Caco-2 (cell line): ENCODE measurements at regions not wholly inside any gene's neighbourhood (a gene's known extent, or its start where the extent isn't known, plus 50 kb on each side); places are given as distances from the start of the nearest gene placed in this dataset.

Experiments
- BruUV-seq: library from RNA; stranded (reverse); fragments of 400-500 nt; replicated peaks from 2 replicates; lab custom pipeline; 2021; lab: Mats Ljungman, UMichigan
- CTCF ChIA-PET: fragments of 300-600 bp; sonication (Branson Sonifier 250); formaldehyde crosslinking; loops from one replicate; lab custom pipeline; 2022; ENCODE audit warnings: antibody characterized with exemption; lab: Charles Lee
- POLR2A ChIA-PET: fragments of 300-600 bp; sonication (Branson Sonifier 250); formaldehyde crosslinking; loops from one replicate; lab custom pipeline; 2022; ENCODE audit warnings: antibody characterized with exemption; lab: Charles Lee
- DNase-seq, 2 experiments: peaks; one replicate each; pipeline versions ENCODE4 v3.0.0 to v3.0.0-alpha.2; 2020 to 2022
- H3K27me3 ChIP-seq: replicated peaks from 2 replicates; pipeline ENCODE4 v1.6.0; 2011; ENCODE audit warnings: low read length; ENCODE audit not compliant: control insufficient read depth, insufficient read depth
- H3K36me3 ChIP-seq: 2 replicates; pipeline ENCODE4 v1.5.1; 2011; ENCODE audit warnings: low read length; ENCODE audit not compliant: control insufficient read depth, insufficient read depth
- H3K4me1 ChIP-seq: fragments of 250-450 bp; sonication (Bioruptor Pico); 2 replicates; pipeline ENCODE4 v1.5.1; 2020; ENCODE audit warnings: mild to moderate bottlenecking
- H3K4me3 ChIP-seq: 2 replicates; pipeline ENCODE4 v1.5.1; 2011; ENCODE audit warnings: low read depth, mild to moderate bottlenecking, control low read depth, low read length
- H3K9me3 ChIP-seq: fragments of 250-450 bp; sonication (Bioruptor Pico); 2 replicates; pipeline ENCODE4 v1.5.1; 2020; ENCODE audit warnings: mild to moderate bottlenecking, moderate library complexity
- H3K27ac Mint-ChIP-seq: one replicate; pipeline ENCODE4 v1.8.0; 2022; ENCODE audit warnings: mixed read lengths; ENCODE audit not compliant: unreplicated experiment
- H3K27me3 Mint-ChIP-seq: one replicate; pipeline ENCODE4 v1.8.0; 2022; ENCODE audit warnings: mixed read lengths; ENCODE audit not compliant: insufficient read depth, unreplicated experiment
- H3K36me3 Mint-ChIP-seq: one replicate; pipeline ENCODE4 v1.8.0; 2022; ENCODE audit warnings: mild to moderate bottlenecking, mixed read lengths; ENCODE audit not compliant: insufficient read depth, unreplicated experiment
- H3K4me1 Mint-ChIP-seq: one replicate; pipeline ENCODE4 v1.8.0; 2022; ENCODE audit warnings: low read depth, mixed read lengths; ENCODE audit not compliant: unreplicated experiment
- H3K4me3 Mint-ChIP-seq: one replicate; pipeline ENCODE4 v1.8.0; 2022; ENCODE audit warnings: mild to moderate bottlenecking, moderate library complexity, mixed read lengths; ENCODE audit not compliant: unreplicated experiment
- H3K9me3 Mint-ChIP-seq: one replicate; pipeline ENCODE4 v1.8.0; 2022; ENCODE audit warnings: mixed read lengths; ENCODE audit not compliant: unreplicated experiment
- CTCF ChIP-seq, 2 experiments: fragments of 200-600 bp in 1 of 2; IDR thresholded peaks; 1 replicate in 1 of 2; 2 replicates in 1 of 2; pipeline versions ENCODE4 v1.5.1 to v1.8.0; 2011 to 2022; ENCODE audit warnings: antibody characterized with exemption in 1 of 2, control low read depth in 1 of 2, inconsistent platforms in 1 of 2, low read depth in 1 of 2, low read length in 1 of 2, mild to moderate bottlenecking in 1 of 2, moderate library complexity in 1 of 2; ENCODE audit not compliant: insufficient read depth in 1 of 2, severe bottlenecking in 1 of 2, unreplicated experiment in 1 of 2
- intact Hi-C: fragments of 100-400 bp; cut with micrococcal nuclease; formaldehyde crosslinking; loops from one replicate; pipeline ENCODE4 v1.10.0; 2022; ENCODE audit not compliant: unreplicated experiment

DNA sequence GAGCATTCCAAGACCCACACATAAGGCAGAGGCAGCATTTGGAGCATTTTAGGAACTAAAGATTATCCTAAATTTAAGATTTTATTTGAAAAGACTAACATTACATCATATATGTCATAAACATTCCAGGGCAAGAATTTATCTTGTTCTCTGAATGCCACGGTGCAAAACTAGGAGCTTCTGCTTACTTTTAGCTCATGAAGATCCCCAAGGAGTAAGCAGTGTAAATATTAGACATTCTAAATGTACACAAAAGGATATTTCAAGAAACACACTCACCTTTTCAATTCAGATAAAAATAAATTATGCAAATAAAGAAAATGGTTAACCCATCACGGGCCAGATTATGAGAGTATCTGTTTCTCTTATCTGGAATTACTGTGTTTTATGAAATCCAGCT, 101.7 kb upstream of the ETAA1 start:
- TF ChIP-seq CTCF (IDR thresholded peaks at IDR 0.05; ENCODE audit: insufficient read depth in 1 of 2, low read depth in 1 of 2, low read length in 1 of 2, severe bottlenecking in 1 of 2, unreplicated experiment in 1 of 2), result no peak
- H3K27me3 Mint-ChIP-seq, result no peaks in the 10 kb centered on the region
- peak overlapping the region; percentile 17 for H3K27ac Mint-ChIP-seq
- Histone ChIP-seq H3K9me3 (no peaks in the 10 kb centered on the region), H3K36me3 (no peaks in the 10 kb centered on the region), H3K4me1 (peaks cover 13% of the 10 kb centered on the region), H3K27me3 (no peaks in the 10 kb centered on the region), H3K4me3 (no peak overlapping the region)
- peak overlapping the region; percentile 55 for H3K4me3 Mint-ChIP-seq
- ChIA-PET CTCF (interaction anchor here (1.0 kb wide), 1 partner anchor 736 kb away, joined by 3 read pairs; no protein-coding TSS in a partner anchor), POLR2A (interaction anchor here (0.7 kb wide), 1 partner anchor 14 kb away, joined by 3 read pairs; no protein-coding TSS in a partner anchor)
- BruUV-seq, result no TSS peak
- no peaks in the 10 kb centered on the region for H3K9me3 Mint-ChIP-seq
- no peaks in the 10 kb centered on the region for H3K36me3 Mint-ChIP-seq
- peak; percentile 44 to 49 for DNase-seq
- intact Hi-C loops, result loop anchor here (5.0 kb wide), 1 partner anchor 102 kb away; the partner anchor contains the start of gene ETAA1
- H3K4me1 Mint-ChIP-seq, result peaks cover 20% of the 10 kb centered on the region

DNA sequence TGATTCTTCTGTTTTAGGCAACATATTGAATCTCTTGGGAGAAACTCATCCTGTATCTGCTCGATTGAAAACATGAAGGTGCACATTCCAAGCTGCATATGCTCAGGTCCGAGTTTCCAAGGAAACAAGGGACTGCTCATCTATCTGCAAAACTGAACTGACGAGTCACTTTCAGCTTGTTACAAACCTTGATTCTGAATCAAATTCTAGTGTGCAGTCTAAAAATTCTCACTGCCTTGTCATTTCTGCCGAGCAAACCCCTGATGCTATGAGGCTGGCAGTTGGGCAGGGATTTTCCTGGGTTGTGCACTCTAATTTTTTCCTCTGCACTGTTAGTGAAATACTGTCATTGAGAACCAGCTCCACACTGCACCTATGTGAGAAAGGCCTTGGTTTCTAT, 101.3 kb upstream of the ETAA1 start:
- DNase-seq, result peak in 1 of 2 experiments; percentile 23
- Histone ChIP-seq H3K36me3 (no peaks in the 10 kb centered on the region), H3K27me3 (no peaks in the 10 kb centered on the region), H3K4me3 (no peak overlapping the region), H3K4me1 (peaks cover 13% of the 10 kb centered on the region), H3K9me3 (no peaks in the 10 kb centered on the region)
- Mint-ChIP-seq H3K27ac (peak overlapping the region; percentile 17), H3K4me3 (peak overlapping the region; percentile 55), H3K9me3 (no peaks in the 10 kb centered on the region), H3K36me3 (no peaks in the 10 kb centered on the region), H3K4me1 (peaks cover 20% of the 10 kb centered on the region), H3K27me3 (no peaks in the 10 kb centered on the region)
- intact Hi-C loops, result loop anchor here (5.0 kb wide), 1 partner anchor 101 kb away; the partner anchor contains the start of gene ETAA1
- TF ChIP-seq CTCF (IDR thresholded peaks at IDR 0.05; ENCODE audit: insufficient read depth in 1 of 2, low read depth in 1 of 2, low read length in 1 of 2, severe bottlenecking in 1 of 2, unreplicated experiment in 1 of 2), result no peak
- CTCF ChIA-PET, result interaction anchor here (1.0 kb wide), 1 partner anchor 735 kb away, joined by 3 read pairs; no protein-coding TSS in a partner anchor
- POLR2A ChIA-PET, result interaction anchor here (0.7 kb wide), 1 partner anchor 13 kb away, joined by 3 read pairs; no protein-coding TSS in a partner anchor
- BruUV-seq, result no TSS peak

DNA sequence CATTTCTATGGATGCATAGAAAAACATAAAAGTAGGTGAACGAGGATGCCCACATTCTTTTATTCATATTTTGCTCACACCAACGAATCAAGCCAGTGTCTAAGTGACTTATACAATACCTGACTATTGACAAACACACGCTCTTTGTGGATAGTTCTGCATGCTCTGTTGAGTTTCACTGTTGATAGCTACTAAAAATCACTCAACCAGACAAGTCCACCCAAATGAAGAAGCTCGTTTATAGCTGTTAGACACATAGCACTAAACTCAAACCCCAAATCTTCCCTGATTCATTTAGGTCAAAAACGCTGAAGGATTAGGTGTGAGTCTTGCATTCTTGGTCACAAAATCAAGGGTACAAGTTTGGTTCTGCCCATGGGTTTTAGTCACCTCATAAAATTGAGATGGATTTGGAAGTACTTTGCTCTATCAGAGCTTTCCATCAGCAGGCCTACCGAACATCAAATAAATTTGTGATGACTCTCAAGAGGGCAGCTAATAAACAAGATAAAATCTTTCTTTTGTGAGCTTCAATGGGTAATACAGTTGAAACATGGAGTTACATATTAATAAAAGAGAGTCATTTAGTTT, 92.7 kb upstream of the ETAA1 start:
- POLR2A ChIA-PET, result no interaction called here
- Mint-ChIP-seq H3K9me3 (peaks cover 12% of the 10 kb centered on the region), H3K27me3 (no peaks in the 10 kb centered on the region), H3K4me3 (no peak overlapping the region), H3K27ac (no peak overlapping the region), H3K36me3 (no peaks in the 10 kb centered on the region), H3K4me1 (no peaks in the 10 kb centered on the region)
- H3K36me3 ChIP-seq, result no peaks in the 10 kb centered on the region
- no peaks in the 10 kb centered on the region for H3K9me3 ChIP-seq
- BruUV-seq, result no TSS peak
- no peak for TF ChIP-seq CTCF (IDR thresholded peaks at IDR 0.05; ENCODE audit: insufficient read depth in 1 of 2, low read depth in 1 of 2, low read length in 1 of 2, severe bottlenecking in 1 of 2, unreplicated experiment in 1 of 2)
- CTCF ChIA-PET, result no interaction called here
- 0 out of 2 replicates have a peak, but pooled peaks cover 3% of the 10 kb centered on the region for H3K4me1 ChIP-seq
- intact Hi-C loops, result no loop called here
- no peaks in the 10 kb centered on the region for H3K27me3 ChIP-seq
- no peak overlapping the region for H3K4me3 ChIP-seq
- no peak for DNase-seq
